Vagina (tissue), 2 donors: ENCODE measurements at regions not wholly inside any gene's neighbourhood (a gene's known extent, or its start where the extent isn't known, plus 50 kb on each side); places are given as distances from the start of the nearest gene placed in this dataset.

Experiments used
- CTCF ChIP-seq, 3 experiments: fragments of 450-650 bp in 2 of 3; fragments of 200-600 bp in 1 of 3; sonication (generic) in 1 of 3; IDR thresholded peaks; one replicate each; pipeline ENCODE4 v1.5.1; 2017 to 2019; ENCODE audit warnings: antibody characterized with exemption in 3 of 3, mild to moderate bottlenecking in 2 of 3, moderate library complexity in 2 of 3
- POLR2A ChIP-seq, 2 donors: fragments of 450-650 bp; IDR thresholded peaks; one replicate each; pipeline ENCODE4 v1.6.1; 2017; ENCODE audit warnings: antibody characterized with exemption in 2 of 2, mild to moderate bottlenecking in 2 of 2, moderate library complexity in 2 of 2

GRCh38 chr6:112929641-112930040, 582.5 kb downstream of the RFPL4B start:
- TF ChIP-seq CTCF (IDR thresholded peaks at IDR 0.05): no peak
- TF ChIP-seq POLR2A (IDR thresholded peaks at IDR 0.05): no peak
